HT-29 (cell line): ENCODE measurements at regions not wholly inside any gene's neighbourhood (a gene's known extent, or its start where the extent isn't known, plus 50 kb on each side); places are given as distances from the start of the nearest gene placed in this dataset.

Source experiments
- DNase-seq: peaks from one replicate; pipeline ENCODE4 v3.0.0-alpha.2; 2015; ENCODE audit warnings: low spot score

GRCh38 chr12:4223273-4223845 lies 50.2 kb upstream of the CCND2 start:
- DNase-seq = no peak

GRCh38 chr12:4221258-4221620 lies 52.3 kb upstream of the CCND2 start:
- DNase-seq = no peak

- DNase-seq = no peak
Observed at GRCh38 chr12:4220536-4221257, 52.9 kb upstream of the CCND2 start.

GRCh38 chr12:4217091-4217490 lies 56.5 kb upstream of the CCND2 start:
- no peak for DNase-seq

GRCh38 chr12:4216187-4216927 lies 57.2 kb upstream of the CCND2 start:
- no peak for DNase-seq

- DNase-seq = no peak
Observed at GRCh38 chr12:4215229-4216186, 58.1 kb upstream of the CCND2 start.

GRCh38 chr12:4214877-4215228 lies 58.7 kb upstream of the CCND2 start:
- no peak for DNase-seq

- DNase-seq = no peak
Observed at GRCh38 chr12:4213471-4213870, 60.1 kb upstream of the CCND2 start.

GRCh38 chr12:4212845-4213244 lies 60.7 kb upstream of the CCND2 start:
- no peak for DNase-seq

GRCh38 chr12:4211372-4211771 lies 62.2 kb upstream of the CCND2 start:
- DNase-seq = no peak

- DNase-seq = no peak
Observed at GRCh38 chr12:4210183-4210582, 63.4 kb upstream of the CCND2 start.

GRCh38 chr12:4206470-4206869 lies 67.1 kb upstream of the CCND2 start:
- no peak for DNase-seq

- DNase-seq = no peak
Observed at GRCh38 chr12:4203772-4204376, 69.7 kb upstream of the CCND2 start.

GRCh38 chr12:4202918-4203317 lies 70.6 kb upstream of the CCND2 start:
- no peak for DNase-seq

GRCh38 chr12:4202487-4202886 lies 71.1 kb upstream of the CCND2 start:
- no peak for DNase-seq

GRCh38 chr12:4201333-4202100 lies 72.0 kb upstream of the CCND2 start:
- no peak for DNase-seq

GRCh38 chr12:4197922-4198763 lies 75.4 kb upstream of the CCND2 start:
- DNase-seq = no peak

- DNase-seq = no peak
Observed at GRCh38 chr12:4196805-4197420, 76.6 kb upstream of the CCND2 start.

- no peak for DNase-seq
Observed at GRCh38 chr12:4194668-4195067, 78.9 kb upstream of the CCND2 start.
